IMR-90 (cell line): ENCODE measurements at regions not wholly inside any gene's neighbourhood (a gene's known extent, or its start where the extent isn't known, plus 50 kb on each side); places are given as distances from the start of the nearest gene placed in this dataset.
A peak's percentile ranks its signal among the peaks of the same experiment; 100 is the strongest.

Experiments used
- ATAC-seq: fragments of 200-7000 bp; cut with Tn5 transposase; 2 replicates; pipeline ENCODE4 v1.9.1; 2020; ENCODE audit warnings: low read depth, mild to moderate bottlenecking, moderate library complexity
- BruUV-seq: library from RNA; stranded (reverse); fragments of 400-500 nt; replicated peaks from 2 replicates; lab custom pipeline; 2021; lab: Mats Ljungman, UMichigan
- CTCF ChIA-PET: fragments of 300-600 bp; formaldehyde crosslinking; extraction: SDS; loops from one replicate; lab custom pipeline; 2021; ENCODE audit warnings: antibody characterized with exemption; lab: Yijun Ruan, JAX
- POLR2A ChIA-PET: fragments of 300-600 bp; sonication (Branson Sonifier 250); formaldehyde crosslinking; loops from one replicate; lab custom pipeline; 2022; ENCODE audit warnings: antibody characterized with exemption; ENCODE audit not compliant: unreplicated experiment; lab: Charles Lee
- DNase-seq: peaks from one replicate; pipeline ENCODE4 v3.0.0; 2013
- H2AFZ ChIP-seq: replicated peaks from 2 replicates; pipeline ENCODE3; 2013; ENCODE audit warnings: low read length, mild to moderate bottlenecking; ENCODE audit not compliant: poor library complexity
- H2AK5ac ChIP-seq: 2 replicates; pipeline ENCODE4 v1.6.1; 2013; ENCODE audit warnings: low read depth, low read length, inconsistent platforms
- H2AK9ac ChIP-seq: replicated peaks from 2 replicates; pipeline ENCODE3; 2013; ENCODE audit warnings: mild to moderate bottlenecking, low read depth, low read length, moderate library complexity; ENCODE audit not compliant: poor library complexity
- H2BK120ac ChIP-seq: 2 replicates; pipeline ENCODE4 v1.6.1; 2013; ENCODE audit warnings: low read depth, low read length, inconsistent platforms
- H2BK15ac ChIP-seq: 3 replicates; pipeline ENCODE4 v1.6.1; 2013; ENCODE audit warnings: low read depth, low read length, inconsistent platforms
- H2BK20ac ChIP-seq: 2 replicates; pipeline ENCODE4 v1.6.1; 2013; ENCODE audit warnings: low read depth, mild to moderate bottlenecking, inconsistent platforms, low read length, moderate library complexity
- H2BK5ac ChIP-seq: 2 replicates; pipeline ENCODE4 v1.6.1; 2013; ENCODE audit warnings: mild to moderate bottlenecking, low read depth, low read length, inconsistent platforms; ENCODE audit not compliant: poor library complexity, severe bottlenecking
- H3K14ac ChIP-seq: replicated peaks from 2 replicates; pipeline ENCODE4 v1.6.1; 2013; ENCODE audit warnings: low read depth, low read length, inconsistent platforms
- H3K18ac ChIP-seq: 2 replicates; pipeline ENCODE4 v1.6.1; 2013; ENCODE audit warnings: low read depth, low read length, control low read depth
- H3K23ac ChIP-seq: 2 replicates; pipeline ENCODE4 v1.6.1; 2013; ENCODE audit warnings: low read depth, low read length, inconsistent platforms
- H3K27ac ChIP-seq: 2 replicates; pipeline ENCODE4 v1.5.1; 2013; ENCODE audit warnings: mild to moderate bottlenecking, control low read depth, low read length; ENCODE audit not compliant: insufficient read depth
- H3K27me3 ChIP-seq: 2 replicates; pipeline ENCODE4 v1.6.1; 2013; ENCODE audit warnings: low read length; ENCODE audit not compliant: control insufficient read depth, insufficient read depth
- H3K36me3 ChIP-seq: 2 replicates; pipeline ENCODE4 v1.6.1; 2013; ENCODE audit warnings: low read length, mixed read lengths; ENCODE audit not compliant: control insufficient read depth, insufficient read depth
- H3K4ac ChIP-seq: 2 replicates; pipeline ENCODE4 v1.6.1; 2013; ENCODE audit warnings: low read depth, low read length, inconsistent platforms
- H3K4me1 ChIP-seq: 2 replicates; pipeline ENCODE4 v1.6.1; 2013; ENCODE audit warnings: low read length, mixed read lengths; ENCODE audit not compliant: control insufficient read depth, insufficient read depth
- H3K4me2 ChIP-seq: 2 replicates; pipeline ENCODE4 v1.6.1; 2013; ENCODE audit warnings: low read depth, mild to moderate bottlenecking, control low read depth, low read length, moderate library complexity
- H3K4me3 ChIP-seq: 2 replicates; pipeline ENCODE4 v1.5.1; 2013; ENCODE audit warnings: low read depth, mild to moderate bottlenecking, control low read depth, low read length, moderate library complexity; ENCODE audit not compliant: insufficient read depth
- H3K56ac ChIP-seq: 2 replicates; pipeline ENCODE4 v1.6.1; 2013; ENCODE audit warnings: low read length, inconsistent platforms; ENCODE audit not compliant: insufficient read depth; ENCODE audit errors: extremely low read depth
- H3K79me1 ChIP-seq, 2 experiments: 2 replicates each; pipeline ENCODE4 v1.6.1; 2013; ENCODE audit warnings: low read length in 2 of 2, inconsistent platforms in 1 of 2, low read depth in 1 of 2
- H3K9ac ChIP-seq: 2 replicates; pipeline ENCODE4 v1.6.1; 2013; ENCODE audit warnings: low read depth, low read length, control low read depth
- H3K9me1 ChIP-seq: 2 replicates; pipeline ENCODE4 v1.6.1; 2013; ENCODE audit warnings: low read length, inconsistent platforms; ENCODE audit not compliant: insufficient read depth
- H3K9me3 ChIP-seq: 2 replicates; pipeline ENCODE4 v1.6.1; 2013; ENCODE audit warnings: low read length; ENCODE audit not compliant: control insufficient read depth, insufficient read depth
- H4K20me1 ChIP-seq: 2 replicates; pipeline ENCODE4 v1.6.1; 2013; ENCODE audit warnings: low read length, inconsistent platforms; ENCODE audit not compliant: insufficient read depth
- H4K5ac ChIP-seq: 2 replicates; pipeline ENCODE4 v1.6.1; 2013; ENCODE audit warnings: mild to moderate bottlenecking, low read depth, low read length, control low read depth
- H4K8ac ChIP-seq, 2 experiments: 2 replicates each; pipeline ENCODE4 v1.6.1; 2013; ENCODE audit warnings: low read depth in 2 of 2, low read length in 2 of 2, control low read depth in 1 of 2, inconsistent platforms in 1 of 2
- H4K91ac ChIP-seq: 2 replicates; pipeline ENCODE4 v1.6.1; 2013; ENCODE audit warnings: low read depth, low read length, inconsistent platforms; ENCODE audit not compliant: insufficient read depth
- CHD1 ChIP-seq: IDR thresholded peaks from 2 replicates; pipeline ENCODE4 v1.6.1; 2012; ENCODE audit warnings: low read depth, low read length, improper control_type of control experiment
- MAFK ChIP-seq: IDR thresholded peaks from 2 replicates; pipeline ENCODE4 v1.6.1; 2012; ENCODE audit warnings: low read depth, low read length, improper control_type of control experiment
- WGBS, 2 experiments: methylation state at CpG; one replicate each; pipeline versions ENCODE4 v1.1.5 to v1.1.7; 2013; ENCODE audit warnings: missing lambda C conversion rate in 2 of 2; ENCODE audit not compliant: insufficient read length in 1 of 2; ENCODE audit errors: extremely low coverage in 2 of 2; 5-methylcytosine and 5-hydroxymethylcytosine counted together
- dilution Hi-C: fragments of 300-500 bp; cut with HindIII; formaldehyde crosslinking; loops from one replicate; pipeline ENCODE4 v1.14.3; 2018; ENCODE audit warnings: low sequenced_read_pairs; ENCODE audit not compliant: unreplicated experiment
- in situ Hi-C: fragments of 300-500 bp; cut with MboI; formaldehyde crosslinking; loops from 3 replicates; pipeline ENCODE4 v1.14.3; 2019; ENCODE audit warnings: low sequenced_read_pairs, inconsistent platforms, mixed read lengths
- intact Hi-C: fragments of 100-400 bp; cut with micrococcal nuclease; formaldehyde crosslinking; loops from 2 replicates; pipeline ENCODE4 v1.10.0; 2022

- H3K9me3 ChIP-seq, result no peaks in the 10 kb centered on the region
- H3K27me3 ChIP-seq, result peaks cover 13% of the 10 kb centered on the region
- H3K36me3 ChIP-seq, result no peaks in the 10 kb centered on the region
- BruUV-seq, result no TSS peak
- H3K23ac ChIP-seq, result no peak overlapping the region
- CTCF ChIA-PET, result no interaction called here
- H3K4me2 ChIP-seq, result no peak overlapping the region
- intact Hi-C loops, result no loop called here
- no peak overlapping the region for H3K27ac ChIP-seq
- no peak overlapping the region for H2BK15ac ChIP-seq
- H2BK20ac ChIP-seq, result no peak overlapping the region
- in situ Hi-C loops, result loop anchor here (25.0 kb wide), 1 partner anchor 402 kb away; no protein-coding TSS in a partner anchor
- no peak overlapping the region for H3K4ac ChIP-seq
- no peak overlapping the region for H4K5ac ChIP-seq
- WGBS, 2 experiments, result 71% methylated on average over 1 of the region's 3 CpGs; no CpG with 5 or more reads in 1 of the 2 experiments
- peak overlapping the region; percentile 54 for H2AFZ ChIP-seq
- no peaks in the 10 kb centered on the region for H3K79me1 ChIP-seq
- no peak overlapping the region for H2AK9ac ChIP-seq
- H3K9me1 ChIP-seq, result no peaks in the 10 kb centered on the region
- H3K14ac ChIP-seq, result no peak overlapping the region
- H4K8ac ChIP-seq, result no peak overlapping the region
- H3K4me3 ChIP-seq, result no peak overlapping the region
- ATAC-seq (no peak), DNase-seq (no peak)
- no peak overlapping the region for H3K18ac ChIP-seq
- no peaks in the 10 kb centered on the region for H4K20me1 ChIP-seq
- H3K4me1 ChIP-seq, result peaks cover 3% of the 10 kb centered on the region
- TF ChIP-seq MAFK (no peak), CHD1 (no peak)
- H4K91ac ChIP-seq, result no peak overlapping the region
- H3K56ac ChIP-seq, result no peak overlapping the region
- no peak overlapping the region for H2AK5ac ChIP-seq
- no peak overlapping the region for H2BK5ac ChIP-seq
- dilution Hi-C loops, result loop anchor here (25.0 kb wide), 1 partner anchor 152 kb away; no protein-coding TSS in a partner anchor
- H3K9ac ChIP-seq, result no peak overlapping the region
- H2BK120ac ChIP-seq, result no peak overlapping the region
- POLR2A ChIA-PET, result no interaction called here
Observed at GRCh38 chr11:123264431-123264780, 69.4 kb upstream of the CLMP start.
